OCI-LY3 (cell line): ENCODE measurements at regions not wholly inside any gene's neighbourhood (a gene's known extent, or its start where the extent isn't known, plus 50 kb on each side); places are given as distances from the start of the nearest gene placed in this dataset.

Source experiments
- H2AFZ ChIP-seq: fragments of 200-600, 300-600 bp; shearing (Covaris generic); 2 replicates; pipeline ENCODE4 v1.6.0; 2014; ENCODE audit warnings: antibody characterized with exemption, low read depth, low read length
- H3K27ac ChIP-seq: fragments of 200-600, 300-600 bp; sonication (generic); 2 replicates; pipeline ENCODE4 v1.5.1; 2014; ENCODE audit warnings: mild to moderate bottlenecking, low read length, moderate library complexity, mixed read lengths
- H3K27me3 ChIP-seq: fragments of 200-600, 300-600 bp; sonication (generic); 2 replicates; pipeline ENCODE4 v1.6.1; 2014; ENCODE audit warnings: low read depth, low read length, mixed read lengths
- H3K36me3 ChIP-seq: fragments of 200-600, 300-600 bp; sonication (generic); replicated peaks from 2 replicates; pipeline ENCODE3; 2014; ENCODE audit warnings: low read depth, low read length, mixed read lengths
- H3K4me1 ChIP-seq: fragments of 300-600, 200-600 bp; sonication (generic); 2 replicates; pipeline ENCODE4 v1.6.1; 2014; ENCODE audit warnings: low read length, mixed read lengths
- H3K4me2 ChIP-seq: fragments of 200-600, 300-600 bp; sonication (generic); 2 replicates; pipeline ENCODE4 v1.6.1; 2014; ENCODE audit warnings: low read length, mixed read lengths
- H3K4me3 ChIP-seq: fragments of 300-600, 200-600 bp; sonication (generic); 2 replicates; pipeline ENCODE4 v1.5.1; 2014; ENCODE audit warnings: antibody characterized with exemption, mild to moderate bottlenecking, low read length, moderate library complexity
- H3K79me2 ChIP-seq: fragments of 300-600, 200-600 bp; shearing (Covaris generic); 2 replicates; pipeline ENCODE4 v1.6.1; 2014; ENCODE audit warnings: mild to moderate bottlenecking, low read length, mixed read lengths
- H3K9ac ChIP-seq: fragments of 300-600, 200-600 bp; shearing (Covaris generic); 2 replicates; pipeline ENCODE4 v1.6.0; 2014; ENCODE audit warnings: mild to moderate bottlenecking, low read length, moderate library complexity
- H3K9me3 ChIP-seq: fragments of 200-600, 300-600 bp; shearing (Covaris generic); 2 replicates; pipeline ENCODE4 v1.6.1; 2014; ENCODE audit warnings: low read length, mixed read lengths; ENCODE audit not compliant: insufficient read depth
- H4K20me1 ChIP-seq: fragments of 200-600, 300-600 bp; sonication (generic); 2 replicates; pipeline ENCODE4 v1.6.1; 2016; ENCODE audit warnings: low read length, mixed read lengths; ENCODE audit not compliant: insufficient read depth
- EZH2phosphoT487 ChIP-seq: fragments of 200-600 bp; shearing (Covaris generic); IDR thresholded peaks from 2 replicates; pipeline ENCODE4 v1.6.1; 2018; ENCODE audit warnings: antibody characterized with exemption, mixed run types, low read depth
- TF ChIP-seq, protein P1 (sequence below): fragments of 200-600, 300-600 bp; sonication (generic); IDR thresholded peaks from 2 replicates; pipeline ENCODE4 v1.5.1; 2014; ENCODE audit warnings: antibody characterized with exemption, low read length, low read depth

DNA sequence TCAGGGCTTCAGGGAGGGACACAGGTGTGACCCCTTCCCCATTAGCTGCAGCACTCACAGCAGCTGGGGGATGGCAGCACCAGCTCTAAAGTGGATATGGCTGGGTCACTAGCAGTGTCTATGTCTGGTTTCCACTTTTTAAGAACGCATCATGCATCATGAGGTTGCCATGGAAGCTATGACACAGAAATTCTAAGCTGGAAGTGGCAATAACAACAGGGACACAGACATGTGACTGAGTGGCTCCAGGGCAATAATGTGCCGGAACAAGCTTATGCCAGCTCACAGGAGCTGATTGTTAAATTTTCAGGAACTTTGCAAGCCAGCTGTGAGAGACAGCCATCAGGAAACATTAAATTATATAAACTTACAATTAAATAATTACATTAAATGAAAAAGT lies 51.2 kb upstream of the NFASC start:
- no peak overlapping the region for H3K4me3 ChIP-seq
- peaks cover 55% of the 10 kb centered on the region for H3K27me3 ChIP-seq
- H3K9me3 ChIP-seq: no peaks in the 10 kb centered on the region
- no peaks in the 10 kb centered on the region for H4K20me1 ChIP-seq
- no peaks in the 10 kb centered on the region for H3K79me2 ChIP-seq
- H3K9ac ChIP-seq: no peak overlapping the region
- no peak for TF ChIP-seq EZH2phosphoT487
- TF ChIP-seq, protein P1, sequence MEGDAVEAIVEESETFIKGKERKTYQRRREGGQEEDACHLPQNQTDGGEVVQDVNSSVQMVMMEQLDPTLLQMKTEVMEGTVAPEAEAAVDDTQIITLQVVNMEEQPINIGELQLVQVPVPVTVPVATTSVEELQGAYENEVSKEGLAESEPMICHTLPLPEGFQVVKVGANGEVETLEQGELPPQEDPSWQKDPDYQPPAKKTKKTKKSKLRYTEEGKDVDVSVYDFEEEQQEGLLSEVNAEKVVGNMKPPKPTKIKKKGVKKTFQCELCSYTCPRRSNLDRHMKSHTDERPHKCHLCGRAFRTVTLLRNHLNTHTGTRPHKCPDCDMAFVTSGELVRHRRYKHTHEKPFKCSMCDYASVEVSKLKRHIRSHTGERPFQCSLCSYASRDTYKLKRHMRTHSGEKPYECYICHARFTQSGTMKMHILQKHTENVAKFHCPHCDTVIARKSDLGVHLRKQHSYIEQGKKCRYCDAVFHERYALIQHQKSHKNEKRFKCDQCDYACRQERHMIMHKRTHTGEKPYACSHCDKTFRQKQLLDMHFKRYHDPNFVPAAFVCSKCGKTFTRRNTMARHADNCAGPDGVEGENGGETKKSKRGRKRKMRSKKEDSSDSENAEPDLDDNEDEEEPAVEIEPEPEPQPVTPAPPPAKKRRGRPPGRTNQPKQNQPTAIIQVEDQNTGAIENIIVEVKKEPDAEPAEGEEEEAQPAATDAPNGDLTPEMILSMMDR: no peak
- H3K36me3 ChIP-seq: no peaks in the 10 kb centered on the region
- H3K4me2 ChIP-seq: no peak overlapping the region
- H3K4me1 ChIP-seq: no peaks in the 10 kb centered on the region
- H2AFZ ChIP-seq: no peak overlapping the region
- no peak overlapping the region for H3K27ac ChIP-seq
